ENCODE measurements at regions not wholly inside any gene's neighbourhood (a gene's known extent, or its start where the extent isn't known, plus 50 kb on each side); places are given as distances from the start of the nearest gene placed in this dataset.

DNA sequence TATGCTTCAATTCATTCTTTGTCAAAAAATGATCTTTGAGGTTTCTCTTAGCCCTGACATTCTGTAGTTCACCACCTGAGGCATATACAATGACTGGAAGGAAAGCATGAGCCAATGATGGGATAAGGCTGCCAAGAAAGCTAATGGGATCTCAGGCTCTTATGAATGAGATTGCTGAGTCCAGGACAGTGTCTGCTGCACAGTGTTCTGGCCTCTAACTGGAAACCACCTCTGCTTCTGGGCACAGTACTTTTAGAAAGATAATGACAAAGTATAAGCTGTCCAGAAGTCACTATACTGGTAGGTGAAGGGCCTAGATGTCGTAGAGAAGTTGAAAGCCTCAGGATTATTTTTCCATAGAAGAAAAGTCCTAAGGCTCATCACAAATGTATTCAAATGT, 69.1 kb upstream of the PAPPA start:
- TF ChIP-seq, protein P1, sequence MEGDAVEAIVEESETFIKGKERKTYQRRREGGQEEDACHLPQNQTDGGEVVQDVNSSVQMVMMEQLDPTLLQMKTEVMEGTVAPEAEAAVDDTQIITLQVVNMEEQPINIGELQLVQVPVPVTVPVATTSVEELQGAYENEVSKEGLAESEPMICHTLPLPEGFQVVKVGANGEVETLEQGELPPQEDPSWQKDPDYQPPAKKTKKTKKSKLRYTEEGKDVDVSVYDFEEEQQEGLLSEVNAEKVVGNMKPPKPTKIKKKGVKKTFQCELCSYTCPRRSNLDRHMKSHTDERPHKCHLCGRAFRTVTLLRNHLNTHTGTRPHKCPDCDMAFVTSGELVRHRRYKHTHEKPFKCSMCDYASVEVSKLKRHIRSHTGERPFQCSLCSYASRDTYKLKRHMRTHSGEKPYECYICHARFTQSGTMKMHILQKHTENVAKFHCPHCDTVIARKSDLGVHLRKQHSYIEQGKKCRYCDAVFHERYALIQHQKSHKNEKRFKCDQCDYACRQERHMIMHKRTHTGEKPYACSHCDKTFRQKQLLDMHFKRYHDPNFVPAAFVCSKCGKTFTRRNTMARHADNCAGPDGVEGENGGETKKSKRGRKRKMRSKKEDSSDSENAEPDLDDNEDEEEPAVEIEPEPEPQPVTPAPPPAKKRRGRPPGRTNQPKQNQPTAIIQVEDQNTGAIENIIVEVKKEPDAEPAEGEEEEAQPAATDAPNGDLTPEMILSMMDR (IDR thresholded peaks at IDR 0.05; ENCODE audit: insufficient read depth, low read length, poor library complexity, severe bottlenecking): no peak
- no peak for TF ChIP-seq EZH2phosphoT487 (conservative IDR thresholded peaks at IDR 0.05; ENCODE audit: low read length)
